Anterior cingulate cortex (tissue), 58 donors: ENCODE measurements at regions not wholly inside any gene's neighbourhood (a gene's known extent, or its start where the extent isn't known, plus 50 kb on each side); places are given as distances from the start of the nearest gene placed in this dataset.
A peak's percentile ranks its signal among the peaks of the same experiment; 100 is the strongest.

Experiments
- DNase-seq, 58 donors: peaks; one replicate each; lab custom pipeline; 2025; lab: John Stamatoyannopoulos, UW

DNA sequence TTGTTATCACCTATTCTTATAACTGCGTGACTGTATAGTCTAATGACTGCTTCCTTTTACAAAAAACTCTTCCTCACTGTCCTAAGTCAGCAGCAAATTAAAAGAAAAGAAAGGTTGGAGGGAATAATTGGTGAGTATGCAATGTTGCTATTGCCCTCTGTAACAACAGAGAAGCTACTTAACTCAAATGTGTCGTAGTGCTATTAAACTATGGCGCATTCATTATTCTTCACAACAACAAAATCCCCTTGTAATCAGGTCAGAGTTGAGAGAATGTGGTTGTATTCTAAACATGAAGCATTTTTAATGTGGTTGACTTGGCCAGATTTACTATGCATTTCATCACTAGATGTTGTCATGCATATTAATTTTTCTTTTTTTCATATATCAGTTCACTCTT lies 897.8 kb upstream of the PHF14 start:
- no peak for DNase-seq

DNA sequence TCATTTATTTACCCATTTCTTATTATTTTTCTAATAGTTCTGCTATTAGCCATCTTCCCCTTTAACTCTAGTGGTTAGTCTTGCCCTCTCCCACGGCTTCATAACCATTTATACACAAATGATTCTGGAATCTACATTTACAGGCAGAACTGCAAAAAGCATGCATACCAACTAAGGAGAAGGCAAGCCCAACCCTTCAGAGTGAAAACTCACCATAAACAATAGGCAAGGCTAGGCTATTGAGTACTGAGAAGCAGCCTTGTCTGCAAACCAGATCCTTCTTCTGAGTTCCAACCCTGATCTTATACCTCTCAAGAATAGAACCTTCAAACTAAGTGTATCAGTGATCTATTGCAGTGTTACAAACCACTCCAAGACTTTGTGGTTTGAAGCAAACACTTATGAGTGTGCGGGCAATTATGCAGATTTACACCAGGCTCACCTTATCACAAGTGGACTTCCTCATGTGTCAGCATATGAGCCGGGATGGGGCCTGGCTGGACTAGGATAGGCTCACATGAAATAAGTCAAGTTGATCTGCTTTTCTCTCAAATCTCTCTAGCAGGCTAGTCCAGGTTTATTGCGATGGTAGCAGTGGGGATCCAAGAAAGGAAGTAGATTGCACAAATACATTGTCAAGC lies 896.9 kb upstream of the PHF14 start:
- DNase-seq: no peak

GRCh38 chr7:10079572-10079971 lies 894.1 kb upstream of the PHF14 start:
- no peak for DNase-seq

DNA sequence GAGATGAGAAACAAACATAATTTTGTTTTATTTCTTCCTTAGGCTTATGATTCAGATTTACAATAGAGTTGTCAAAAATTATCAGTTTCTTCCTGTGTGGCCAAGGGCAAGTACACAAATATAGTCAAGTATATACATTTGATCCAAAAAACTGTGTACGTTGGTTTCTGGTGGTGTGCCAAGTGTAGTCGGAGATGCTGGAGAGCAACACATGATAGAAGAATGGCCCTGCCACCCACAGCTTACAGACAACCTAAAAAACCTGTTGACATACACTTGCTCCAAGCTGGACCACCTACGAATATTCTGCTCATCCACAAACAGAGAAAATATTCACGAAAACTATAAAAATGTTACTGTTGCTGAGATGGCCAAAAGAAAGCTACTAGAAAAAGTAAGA lies 890.8 kb upstream of the PHF14 start:
- no peak for DNase-seq

DNA sequence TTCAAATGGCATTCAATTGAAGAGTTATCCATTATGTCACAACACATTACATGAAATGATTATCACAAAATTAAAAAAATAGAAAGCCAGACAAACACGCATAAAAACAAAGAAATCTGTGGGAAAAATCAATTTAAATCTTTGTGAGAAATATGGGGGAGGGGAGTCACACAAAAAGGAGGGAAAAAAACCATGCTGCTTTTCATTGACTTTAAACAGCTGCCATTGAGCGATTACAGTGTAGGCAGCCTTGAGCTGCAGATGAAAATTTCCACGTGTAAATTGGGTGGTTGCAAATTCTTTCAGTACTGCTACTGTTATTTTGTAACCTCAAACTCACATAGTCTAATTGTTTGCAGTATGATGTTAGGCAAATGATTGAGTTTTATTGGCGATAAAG lies 889.9 kb upstream of the PHF14 start:
- no peak for DNase-seq

GRCh38 chr7:10085231-10085630 lies 888.4 kb upstream of the PHF14 start:
- DNase-seq: no peak

GRCh38 chr7:10100572-10100971 lies 873.1 kb upstream of the PHF14 start:
- no peak for DNase-seq

GRCh38 chr7:10101351-10101750 lies 872.3 kb upstream of the PHF14 start:
- DNase-seq: no peak

GRCh38 chr7:10104292-10104691 lies 869.4 kb upstream of the PHF14 start:
- no peak for DNase-seq

DNA sequence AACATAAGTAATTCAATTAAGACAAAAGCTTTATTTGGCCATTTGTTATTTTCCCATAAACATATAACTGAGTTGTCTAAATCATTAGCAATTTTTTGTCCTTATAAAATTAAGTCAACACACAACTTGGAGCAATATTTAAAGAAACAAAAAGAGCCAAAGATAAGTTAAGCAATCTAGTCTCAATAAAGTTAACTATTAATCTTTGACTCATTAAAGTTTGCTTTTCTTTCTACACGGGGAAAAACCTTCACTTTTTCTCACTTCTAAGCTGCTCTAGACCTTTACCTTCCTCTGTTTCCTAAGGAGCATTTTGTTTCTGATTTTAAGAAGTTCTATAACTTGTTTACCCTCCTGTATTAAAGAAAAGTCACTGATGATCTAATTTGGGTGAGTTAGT lies 867.1 kb upstream of the PHF14 start:
- no peak for DNase-seq

- no peak for DNase-seq
Observed at GRCh38 chr7:10116511-10116910, 857.2 kb upstream of the PHF14 start.

DNA sequence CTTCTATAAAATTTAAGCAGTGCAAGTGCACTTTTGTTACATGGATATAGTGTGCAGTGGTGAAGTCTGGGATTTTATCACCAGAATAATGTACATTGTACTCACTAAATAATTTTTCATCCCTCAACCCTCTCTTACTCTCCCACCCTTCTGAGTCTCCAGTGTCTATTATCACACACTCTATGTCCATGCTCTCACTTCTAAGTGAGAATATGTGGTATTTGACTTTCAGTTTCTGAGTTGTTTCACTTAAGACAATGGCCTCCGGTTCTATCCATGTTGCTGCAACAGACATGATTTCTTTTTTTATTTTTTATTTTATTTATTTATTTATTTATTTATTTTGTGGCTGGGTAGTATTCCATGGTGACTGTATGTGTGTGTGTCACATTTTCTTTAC lies 855.9 kb upstream of the PHF14 start:
- DNase-seq: no peak

GRCh38 chr7:10120936-10121335 lies 852.7 kb upstream of the PHF14 start:
- no peak for DNase-seq

GRCh38 chr7:10121631-10122030 lies 852.0 kb upstream of the PHF14 start:
- DNase-seq: peak in 22 of 58 donors; percentile 1 to 52 (median 15)

DNA sequence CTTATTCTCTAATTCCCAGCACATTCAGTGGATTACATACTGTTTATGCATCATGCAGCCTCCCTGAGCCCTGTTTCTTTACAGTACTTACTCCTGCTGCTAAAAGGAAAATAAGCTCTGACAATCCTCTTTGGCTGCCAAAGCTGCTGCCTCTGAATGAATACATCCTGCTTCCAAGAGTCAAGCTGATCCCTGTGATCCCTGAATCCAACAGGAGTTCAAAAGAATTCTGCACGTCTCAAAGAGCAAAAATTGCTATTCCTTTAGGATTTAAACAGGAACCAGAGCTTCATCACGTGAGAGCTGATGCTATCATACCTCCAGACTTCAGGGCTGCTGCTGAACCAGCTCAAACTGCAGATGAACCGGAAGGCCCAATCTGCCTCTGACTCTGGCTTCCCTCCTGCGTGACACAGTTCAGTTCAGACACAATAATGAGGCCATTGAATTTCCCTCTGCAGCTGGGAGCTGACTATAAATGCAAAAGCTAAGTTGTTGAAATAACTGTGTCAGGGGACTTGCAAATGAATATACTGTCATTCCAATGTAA lies 851.0 kb upstream of the PHF14 start:
- DNase-seq: peak in 55 of 58 donors; percentile 7 to 91 (median 66)

DNA sequence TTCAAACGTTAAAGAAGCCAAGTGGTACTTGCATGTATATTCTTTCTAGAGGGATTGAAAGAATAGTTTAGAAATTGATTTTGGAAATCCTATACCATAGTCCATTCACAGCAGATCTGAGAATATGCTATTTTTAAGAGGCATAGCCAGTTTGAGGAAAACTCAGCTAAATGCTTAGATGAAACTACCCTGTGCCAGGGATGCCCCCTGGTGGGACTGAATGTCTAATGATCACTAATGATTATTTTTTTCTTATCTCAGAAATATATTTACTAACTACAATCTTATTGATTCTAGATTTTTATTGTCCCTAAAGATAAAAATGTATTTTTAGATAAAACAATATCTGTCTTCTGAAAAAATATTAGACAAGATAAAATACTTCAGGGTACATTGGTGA lies 844.9 kb upstream of the PHF14 start:
- peak in 19 of 58 donors; percentile 1 to 69 (median 14) for DNase-seq

DNA sequence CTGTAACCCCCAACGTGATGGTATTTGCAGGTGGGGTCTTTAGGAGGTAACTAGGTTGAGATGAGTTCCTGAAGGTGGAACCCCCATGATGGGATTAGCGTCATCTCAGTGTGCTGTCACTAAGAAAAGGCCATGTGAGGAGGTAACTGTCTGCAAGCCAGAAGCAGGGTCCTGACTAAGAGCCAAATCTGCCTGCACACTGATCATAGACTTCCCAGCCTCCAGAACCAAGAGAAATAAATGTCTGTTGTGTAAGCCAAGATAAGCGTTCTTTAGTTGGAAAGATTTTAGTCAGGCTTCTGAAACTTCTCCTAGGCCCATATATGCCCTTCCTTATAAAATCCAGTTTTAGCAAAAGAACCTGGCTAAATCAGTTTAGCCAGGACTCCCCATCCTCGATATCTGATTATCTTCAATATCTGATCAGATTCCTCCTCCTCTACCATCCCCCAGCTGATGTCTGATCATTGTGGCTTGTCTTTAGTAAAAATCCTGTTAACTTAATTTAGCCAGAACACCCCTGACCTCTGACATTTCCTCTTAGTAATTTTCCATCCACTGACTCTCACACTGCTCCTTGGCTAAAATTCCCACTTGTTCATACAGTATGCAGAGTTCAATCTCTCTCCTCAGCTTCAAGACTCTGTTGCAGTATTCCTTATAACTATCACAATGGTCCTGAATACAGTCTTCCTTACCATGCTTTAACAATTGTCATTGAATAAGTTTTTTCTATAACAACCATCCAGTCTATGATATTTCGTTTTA lies 835.4 kb upstream of the PHF14 start:
- DNase-seq: no peak

DNA sequence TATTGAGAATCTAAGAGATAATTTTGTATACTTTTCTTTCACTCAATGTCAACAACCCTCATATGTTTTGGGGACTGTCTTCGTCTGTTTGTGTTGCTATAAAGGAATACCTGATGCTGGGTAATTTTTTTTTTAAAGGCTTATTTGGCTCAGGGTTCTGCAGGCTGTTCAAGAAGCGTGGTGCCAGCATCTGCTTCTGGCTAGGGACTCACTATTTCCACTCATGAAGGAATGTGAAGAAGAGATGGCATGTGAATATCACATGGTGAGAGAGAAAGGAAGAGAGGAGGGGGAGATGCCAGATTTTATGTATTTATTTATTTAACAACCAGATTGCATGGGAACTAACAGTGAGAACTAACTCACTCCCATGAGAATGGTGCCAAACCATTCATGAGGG lies 827.4 kb upstream of the PHF14 start:
- DNase-seq: no peak

- DNase-seq: no peak
Observed at GRCh38 chr7:10156972-10157371, 816.7 kb upstream of the PHF14 start.

DNA sequence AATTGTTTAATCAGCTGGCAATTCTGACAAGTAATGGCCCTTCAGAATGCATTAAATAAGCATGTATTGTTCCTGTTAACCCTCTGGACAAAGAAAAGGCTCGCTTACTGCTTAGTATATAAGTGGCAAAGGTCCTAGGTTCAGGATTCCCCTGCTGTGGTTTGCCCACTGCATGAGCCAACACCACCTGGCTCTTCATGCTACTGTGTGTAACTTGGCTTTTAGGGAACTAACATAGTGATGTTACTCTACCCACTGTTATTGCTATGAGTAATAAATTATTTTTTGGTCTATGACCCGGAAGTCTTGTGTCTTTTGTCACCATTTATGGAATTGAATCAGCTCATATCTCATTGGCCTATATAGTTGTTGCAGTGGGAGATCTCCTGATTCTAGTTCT lies 791.7 kb upstream of the PHF14 start:
- DNase-seq: no peak

GRCh38 chr7:10192074-10192473 lies 781.6 kb upstream of the PHF14 start:
- DNase-seq: no peak

DNA sequence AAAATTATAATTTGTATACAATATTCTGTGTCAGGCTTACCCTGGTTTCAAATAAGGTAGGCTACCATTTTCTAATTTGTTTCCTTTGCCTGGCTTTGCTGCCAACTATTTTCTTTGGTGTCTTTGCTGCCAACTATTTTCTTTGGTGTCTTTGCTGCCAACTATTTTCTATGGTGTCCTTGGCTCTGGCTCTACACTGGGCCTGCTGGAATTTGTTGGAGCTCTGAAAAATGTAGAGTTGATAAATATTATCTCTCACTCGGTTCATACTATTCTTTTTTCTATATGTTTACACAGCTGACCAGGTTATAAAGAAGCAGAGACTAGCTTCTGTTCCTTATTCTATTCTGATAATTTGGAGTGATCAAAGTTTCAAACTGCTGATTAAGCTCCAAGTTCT lies 768.0 kb upstream of the PHF14 start:
- no peak for DNase-seq
